ENCODE measurements at regions not wholly inside any gene's neighbourhood (a gene's known extent, or its start where the extent isn't known, plus 50 kb on each side); places are given as distances from the start of the nearest gene placed in this dataset.

- Histone ChIP-seq H3K9ac (ENCODE audit: low read length) (no peak overlapping the region), H4K91ac (ENCODE audit: low read length) (no peak overlapping the region), H4K8ac (ENCODE audit: low read length) (no peak overlapping the region), H2BK120ac (ENCODE audit: low read depth, low read length) (no peak overlapping the region), H3K27me3 (ENCODE audit: control insufficient read depth in 1 of 2, insufficient read depth in 1 of 2, low read length in 2 of 2) (no peaks in the 10 kb centered on the region), H3K27ac (ENCODE audit: low read length, poor library complexity, severe bottlenecking) (no peak overlapping the region), H3K14ac (ENCODE audit: low read length in 2 of 2) (no peak overlapping the region), H2BK12ac (ENCODE audit: low read length in 2 of 2) (no peak overlapping the region), H3K4me2 (ENCODE audit: low read length, poor library complexity, severe bottlenecking) (no peak overlapping the region), H2BK15ac (ENCODE audit: low read depth, poor library complexity, severe bottlenecking) (no peak overlapping the region), H3K79me1 (replicated peaks; ENCODE audit: low read length, poor library complexity, severe bottlenecking) (no peaks in the 10 kb centered on the region), H3K4me3 (ENCODE audit: insufficient read depth in 1 of 2, low read depth in 1 of 2, low read length in 2 of 2) (no peak overlapping the region), H3K9me3 (ENCODE audit: control insufficient read depth, low read length) (peaks cover 6% of the 10 kb centered on the region), H3K4me1 (ENCODE audit: control insufficient read depth, insufficient read depth, low read depth, low read length) (no peaks in the 10 kb centered on the region), H3K36me3 (ENCODE audit: control insufficient read depth in 1 of 2, insufficient read depth in 2 of 2, low read depth in 1 of 2, low read length in 2 of 2) (no peaks in the 10 kb centered on the region), H2BK5ac (ENCODE audit: low read depth, low read length, poor library complexity, severe bottlenecking) (no peak overlapping the region), H3K4ac (ENCODE audit: low read depth in 1 of 2, low read length in 2 of 2) (no peak overlapping the region), H3K23ac (ENCODE audit: low read length in 2 of 2) (no peak overlapping the region), H2AK5ac (ENCODE audit: low read length, severe bottlenecking) (no peak overlapping the region), H3K18ac (ENCODE audit: low read depth in 1 of 2, low read length in 2 of 2) (no peak overlapping the region), H2AFZ (ENCODE audit: low read depth, low read length) (no peak overlapping the region)
- 66% methylated on average over 2 of the region's 2 CpGs for WGBS
- DNase-seq = no peak
Measured at GRCh38 chr2:194562329-194562728, 1094.7 kb upstream of the SLC39A10 start.

- Histone ChIP-seq H3K79me1 (replicated peaks; ENCODE audit: low read length, poor library complexity, severe bottlenecking) (no peaks in the 10 kb centered on the region), H2AFZ (ENCODE audit: low read depth, low read length) (no peak overlapping the region)
Measured at GRCh38 chr2:194559964-194560363, 1097.1 kb upstream of the SLC39A10 start.

GRCh38 chr2:194559523-194559922, 1097.5 kb upstream of the SLC39A10 start:
- no peaks in the 10 kb centered on the region for H3K79me1 ChIP-seq (replicated peaks; ENCODE audit: low read length, poor library complexity, severe bottlenecking)
- H2BK15ac ChIP-seq (ENCODE audit: low read depth, poor library complexity, severe bottlenecking) = no peak overlapping the region
- H3K18ac ChIP-seq (ENCODE audit: low read depth in 1 of 2, low read length in 2 of 2) = no peak overlapping the region
- H3K4me1 ChIP-seq (ENCODE audit: control insufficient read depth, insufficient read depth, low read depth, low read length) = no peaks in the 10 kb centered on the region
- no peak overlapping the region for H3K23ac ChIP-seq (ENCODE audit: low read length in 2 of 2)
- no peak overlapping the region for H2BK12ac ChIP-seq (ENCODE audit: low read length in 2 of 2)
- no peak overlapping the region for H2BK5ac ChIP-seq (ENCODE audit: low read depth, low read length, poor library complexity, severe bottlenecking)
- H3K9me3 ChIP-seq (ENCODE audit: control insufficient read depth, low read length) = peaks cover 6% of the 10 kb centered on the region
- no peak overlapping the region for H3K14ac ChIP-seq (ENCODE audit: low read length in 2 of 2)
- no peak overlapping the region for H4K91ac ChIP-seq (ENCODE audit: low read length)
- 63% methylated on average over 5 of the region's 5 CpGs for WGBS
- no peak overlapping the region for H3K4me2 ChIP-seq (ENCODE audit: low read length, poor library complexity, severe bottlenecking)
- no peak overlapping the region for H2AFZ ChIP-seq (ENCODE audit: low read depth, low read length)
- H3K4me3 ChIP-seq (ENCODE audit: insufficient read depth in 1 of 2, low read depth in 1 of 2, low read length in 2 of 2) = no peak overlapping the region
- no peak overlapping the region for H4K8ac ChIP-seq (ENCODE audit: low read length)
- no peak for DNase-seq
- no peak overlapping the region for H3K9ac ChIP-seq (ENCODE audit: low read length)
- no peaks in the 10 kb centered on the region for H3K27me3 ChIP-seq (ENCODE audit: control insufficient read depth in 1 of 2, insufficient read depth in 1 of 2, low read length in 2 of 2)
- H2AK5ac ChIP-seq (ENCODE audit: low read length, severe bottlenecking) = no peak overlapping the region
- H2BK120ac ChIP-seq (ENCODE audit: low read depth, low read length) = no peak overlapping the region
- H3K4ac ChIP-seq (ENCODE audit: low read depth in 1 of 2, low read length in 2 of 2) = no peak overlapping the region
- H3K27ac ChIP-seq (ENCODE audit: low read length, poor library complexity, severe bottlenecking) = no peak overlapping the region
- H3K36me3 ChIP-seq (ENCODE audit: control insufficient read depth in 1 of 2, insufficient read depth in 2 of 2, low read depth in 1 of 2, low read length in 2 of 2) = no peaks in the 10 kb centered on the region

More at GRCh38 chr2:194559964-194560363, 1097.1 kb upstream of the SLC39A10 start:
- Histone ChIP-seq H2BK12ac (ENCODE audit: low read length in 2 of 2) (no peak overlapping the region), H3K14ac (ENCODE audit: low read length in 2 of 2) (no peak overlapping the region), H2AK5ac (ENCODE audit: low read length, severe bottlenecking) (no peak overlapping the region), H2BK15ac (ENCODE audit: low read depth, poor library complexity, severe bottlenecking) (no peak overlapping the region), H3K23ac (ENCODE audit: low read length in 2 of 2) (no peak overlapping the region), H3K27ac (ENCODE audit: low read length, poor library complexity, severe bottlenecking) (no peak overlapping the region), H2BK120ac (ENCODE audit: low read depth, low read length) (no peak overlapping the region), H4K8ac (ENCODE audit: low read length) (no peak overlapping the region), H3K9ac (ENCODE audit: low read length) (no peak overlapping the region), H4K91ac (ENCODE audit: low read length) (no peak overlapping the region), H3K18ac (ENCODE audit: low read depth in 1 of 2, low read length in 2 of 2) (no peak overlapping the region), H3K36me3 (ENCODE audit: control insufficient read depth in 1 of 2, insufficient read depth in 2 of 2, low read depth in 1 of 2, low read length in 2 of 2) (no peaks in the 10 kb centered on the region), H3K4me2 (ENCODE audit: low read length, poor library complexity, severe bottlenecking) (no peak overlapping the region), H3K4me3 (ENCODE audit: insufficient read depth in 1 of 2, low read depth in 1 of 2, low read length in 2 of 2) (no peak overlapping the region), H3K4ac (ENCODE audit: low read depth in 1 of 2, low read length in 2 of 2) (no peak overlapping the region), H3K27me3 (ENCODE audit: control insufficient read depth in 1 of 2, insufficient read depth in 1 of 2, low read length in 2 of 2) (no peaks in the 10 kb centered on the region), H3K9me3 (ENCODE audit: control insufficient read depth, low read length) (peaks cover 6% of the 10 kb centered on the region), H2BK5ac (ENCODE audit: low read depth, low read length, poor library complexity, severe bottlenecking) (no peak overlapping the region), H3K4me1 (ENCODE audit: control insufficient read depth, insufficient read depth, low read depth, low read length) (no peaks in the 10 kb centered on the region)
- no peak for DNase-seq
- WGBS = 84% methylated on average over 3 of the region's 3 CpGs

GRCh38 chr2:194557993-194558392, 1099.0 kb upstream of the SLC39A10 start:
- Histone ChIP-seq H3K4me1 (ENCODE audit: control insufficient read depth, insufficient read depth, low read depth, low read length) (no peaks in the 10 kb centered on the region), H3K27me3 (ENCODE audit: control insufficient read depth in 1 of 2, insufficient read depth in 1 of 2, low read length in 2 of 2) (no peaks in the 10 kb centered on the region), H2BK12ac (ENCODE audit: low read length in 2 of 2) (no peak overlapping the region), H2AFZ (ENCODE audit: low read depth, low read length) (no peak overlapping the region), H3K4me2 (ENCODE audit: low read length, poor library complexity, severe bottlenecking) (no peak overlapping the region), H3K23ac (ENCODE audit: low read length in 2 of 2) (no peak overlapping the region), H3K18ac (ENCODE audit: low read depth in 1 of 2, low read length in 2 of 2) (no peak overlapping the region), H3K36me3 (ENCODE audit: control insufficient read depth in 1 of 2, insufficient read depth in 2 of 2, low read depth in 1 of 2, low read length in 2 of 2) (no peaks in the 10 kb centered on the region), H2BK15ac (ENCODE audit: low read depth, poor library complexity, severe bottlenecking) (no peak overlapping the region), H4K8ac (ENCODE audit: low read length) (no peak overlapping the region), H3K9me3 (ENCODE audit: control insufficient read depth, low read length) (peaks cover 6% of the 10 kb centered on the region), H2AK5ac (ENCODE audit: low read length, severe bottlenecking) (no peak overlapping the region), H3K9ac (ENCODE audit: low read length) (no peak overlapping the region), H3K79me1 (replicated peaks; ENCODE audit: low read length, poor library complexity, severe bottlenecking) (no peaks in the 10 kb centered on the region), H2BK5ac (ENCODE audit: low read depth, low read length, poor library complexity, severe bottlenecking) (no peak overlapping the region), H4K91ac (ENCODE audit: low read length) (no peak overlapping the region), H3K27ac (ENCODE audit: low read length, poor library complexity, severe bottlenecking) (no peak overlapping the region), H2BK120ac (ENCODE audit: low read depth, low read length) (no peak overlapping the region), H3K14ac (ENCODE audit: low read length in 2 of 2) (no peak overlapping the region), H3K4me3 (ENCODE audit: insufficient read depth in 1 of 2, low read depth in 1 of 2, low read length in 2 of 2) (no peak overlapping the region), H3K4ac (ENCODE audit: low read depth in 1 of 2, low read length in 2 of 2) (no peak overlapping the region)
- DNase-seq = no peak
- 50% methylated on average over 1 of the region's 1 CpG for WGBS
